Activated T-helper 17 cell treated with anti-CD3 and anti-CD28 coated beads, Interleukin-2, amount 50 U/mL, for 72 hours (primary cell): ENCODE measurements at regions not wholly inside any gene's neighbourhood (a gene's known extent, or its start where the extent isn't known, plus 50 kb on each side); places are given as distances from the start of the nearest gene placed in this dataset.

Experiments used
- ATAC-seq: fragments of 150-1000 bp; cut with Tn5 transposase; replicated peaks from 2 replicates; pipeline ENCODE4 v1.10.0; 2021; ENCODE audit warnings: mild to moderate bottlenecking, moderate library complexity
- H3K27ac Mint-ChIP-seq: one replicate; pipeline ENCODE4 v1.8.0; 2022; ENCODE audit warnings: mixed read lengths
- H3K27me3 Mint-ChIP-seq: one replicate; pipeline ENCODE4 v1.8.0; 2022; ENCODE audit warnings: mixed read lengths
- H3K36me3 Mint-ChIP-seq: one replicate; pipeline ENCODE4 v1.8.0; 2022; ENCODE audit warnings: low read depth, mild to moderate bottlenecking, mixed read lengths
- H3K4me1 Mint-ChIP-seq: one replicate; pipeline ENCODE4 v1.8.0; 2022; ENCODE audit warnings: mixed read lengths
- H3K4me3 Mint-ChIP-seq: one replicate; pipeline ENCODE4 v1.8.0; 2022; ENCODE audit warnings: mild to moderate bottlenecking, mixed read lengths
- H3K9me3 Mint-ChIP-seq: one replicate; pipeline ENCODE4 v1.8.0; 2022; ENCODE audit warnings: mixed read lengths

DNA sequence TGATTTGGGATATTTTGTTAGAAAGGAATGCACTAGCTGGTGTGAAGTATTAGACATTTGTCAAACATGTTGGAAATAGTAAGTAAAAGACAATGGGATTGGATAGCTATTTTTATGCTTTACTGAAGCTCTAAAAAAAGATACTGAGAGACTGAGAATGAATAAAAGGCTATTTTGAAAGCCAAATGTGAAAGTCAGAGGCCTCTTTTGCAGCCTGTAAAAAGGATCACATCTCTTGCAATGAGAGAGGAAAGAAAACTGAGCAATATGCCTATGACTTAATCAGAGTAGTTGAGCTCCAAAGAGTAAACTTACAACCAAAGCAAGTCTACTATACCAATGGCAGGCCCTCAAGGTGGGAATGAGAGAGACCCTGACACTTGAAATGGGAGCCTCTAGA, 212.6 kb upstream of the LCORL start:
- no peak overlapping the region for H3K27ac Mint-ChIP-seq
- no peak overlapping the region for H3K4me3 Mint-ChIP-seq
- peaks cover 13% of the 10 kb centered on the region for H3K27me3 Mint-ChIP-seq
- H3K36me3 Mint-ChIP-seq = no peaks in the 10 kb centered on the region
- no peak for ATAC-seq
- peaks cover 4% of the 10 kb centered on the region for H3K9me3 Mint-ChIP-seq
- H3K4me1 Mint-ChIP-seq = no peaks in the 10 kb centered on the region

DNA sequence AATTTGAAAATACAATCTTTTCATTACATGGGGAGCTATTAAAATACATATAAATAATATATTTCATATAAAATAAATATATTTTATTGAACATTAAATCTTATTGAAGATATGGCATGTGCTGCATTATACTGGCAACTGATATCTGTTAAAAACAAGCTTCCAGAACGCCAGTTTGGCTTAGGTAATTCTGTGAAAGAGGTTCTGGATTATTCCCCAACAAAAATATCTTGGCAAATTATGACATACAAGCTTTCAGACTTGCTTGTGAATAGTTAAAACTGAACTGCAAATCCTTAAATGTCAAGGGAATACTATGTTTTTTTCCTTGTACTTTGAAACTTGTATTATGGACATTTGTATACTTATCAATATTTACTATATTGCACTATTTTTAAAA, 210.2 kb upstream of the LCORL start:
- H3K4me1 Mint-ChIP-seq = no peaks in the 10 kb centered on the region
- H3K4me3 Mint-ChIP-seq = no peak overlapping the region
- no peak overlapping the region for H3K27ac Mint-ChIP-seq
- H3K36me3 Mint-ChIP-seq = no peaks in the 10 kb centered on the region
- peaks cover 12% of the 10 kb centered on the region for H3K9me3 Mint-ChIP-seq
- peaks cover 17% of the 10 kb centered on the region for H3K27me3 Mint-ChIP-seq
- ATAC-seq = no peak

DNA sequence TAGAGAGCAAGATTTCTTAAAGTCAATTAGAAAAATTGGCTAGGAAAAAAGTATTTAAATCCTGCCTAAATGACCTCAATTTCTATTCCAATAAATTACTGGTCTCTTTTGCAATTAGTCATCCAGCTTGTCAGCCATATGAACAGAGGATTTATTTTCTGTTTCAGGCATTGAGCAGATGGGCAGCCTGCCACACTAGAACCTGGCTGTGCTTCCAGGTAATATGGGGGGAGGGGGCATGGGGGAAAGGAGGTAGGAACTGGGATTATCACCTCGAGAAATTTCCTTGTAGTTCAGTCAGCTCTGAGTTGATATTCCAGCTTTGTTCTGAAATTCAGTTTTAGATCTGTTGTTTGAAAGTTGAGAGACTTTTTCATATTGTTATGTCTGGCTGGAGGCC, 206.3 kb upstream of the LCORL start:
- Mint-ChIP-seq H3K4me3 (no peak overlapping the region), H3K9me3 (peaks cover 20% of the 10 kb centered on the region), H3K4me1 (no peaks in the 10 kb centered on the region), H3K27ac (no peak overlapping the region), H3K36me3 (no peaks in the 10 kb centered on the region), H3K27me3 (peaks cover 17% of the 10 kb centered on the region)
- no peak for ATAC-seq

DNA sequence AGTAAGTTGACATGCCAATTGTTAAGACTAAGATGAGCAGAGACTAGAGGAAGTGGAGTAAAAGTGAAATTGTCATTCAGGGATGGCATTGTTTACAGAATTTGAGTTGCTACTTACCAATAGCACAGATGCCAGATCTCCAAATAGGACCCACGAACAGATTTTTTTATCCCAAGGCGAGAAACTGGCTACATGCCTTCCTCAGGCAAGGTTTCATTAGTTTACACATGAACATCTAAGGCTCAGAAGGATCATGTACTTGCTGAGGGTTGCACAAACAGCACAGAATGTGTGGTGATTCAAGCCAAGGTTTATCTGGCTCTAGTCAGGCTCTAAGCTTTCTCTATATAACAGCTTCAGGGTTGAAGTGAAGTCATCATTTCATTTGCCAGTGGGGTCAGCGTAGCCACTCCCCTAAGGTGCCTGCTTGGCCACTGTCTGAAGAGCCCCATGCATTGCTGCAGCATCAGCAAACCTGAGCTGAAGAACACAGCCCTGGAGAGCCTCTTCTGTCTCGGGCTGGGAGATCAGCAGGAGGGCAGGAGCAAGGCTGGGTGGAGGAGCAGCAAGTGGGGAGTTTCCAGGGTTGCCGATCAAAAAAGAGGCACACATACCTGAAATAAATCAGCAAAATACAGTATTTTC, 193.0 kb upstream of the LCORL start:
- H3K27ac Mint-ChIP-seq = no peak overlapping the region
- peaks cover 3% of the 10 kb centered on the region for H3K9me3 Mint-ChIP-seq
- H3K36me3 Mint-ChIP-seq = no peaks in the 10 kb centered on the region
- H3K4me1 Mint-ChIP-seq = no peaks in the 10 kb centered on the region
- ATAC-seq = no peak
- H3K4me3 Mint-ChIP-seq = no peak overlapping the region
- H3K27me3 Mint-ChIP-seq = peaks cover 13% of the 10 kb centered on the region

DNA sequence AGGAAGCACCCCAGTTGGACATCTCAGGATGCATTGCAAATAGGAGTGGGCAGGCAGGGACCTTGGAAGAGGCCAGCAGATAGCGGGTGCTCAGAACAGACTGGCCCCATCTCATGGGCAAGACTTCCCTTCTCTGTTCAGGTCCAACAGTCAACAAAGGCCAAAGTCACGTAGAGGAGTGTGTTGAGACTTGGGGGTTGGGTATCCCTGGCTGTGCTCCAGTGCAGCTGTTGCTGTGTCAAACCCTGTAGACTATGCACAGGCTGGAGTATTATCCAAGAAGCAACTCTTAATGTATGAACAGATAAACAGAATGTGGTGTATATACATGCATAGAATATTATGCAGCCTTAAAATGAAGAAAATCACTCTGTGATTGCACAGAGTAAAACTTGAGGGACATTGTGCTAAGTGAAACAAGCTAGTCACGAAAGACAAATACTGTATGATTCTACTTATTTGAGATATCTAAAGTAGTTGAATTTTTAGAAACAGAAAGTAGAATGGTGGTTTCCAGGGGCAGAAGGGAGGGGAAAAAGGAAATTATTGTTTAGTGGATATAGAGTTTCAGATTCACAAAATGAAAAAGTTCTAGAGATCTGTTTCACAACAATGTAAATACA, 192.1 kb upstream of the LCORL start:
- Mint-ChIP-seq H3K4me3 (no peak overlapping the region), H3K27me3 (peaks cover 13% of the 10 kb centered on the region), H3K9me3 (peaks cover 3% of the 10 kb centered on the region), H3K27ac (no peak overlapping the region), H3K36me3 (no peaks in the 10 kb centered on the region), H3K4me1 (no peaks in the 10 kb centered on the region)
- ATAC-seq = no peak

DNA sequence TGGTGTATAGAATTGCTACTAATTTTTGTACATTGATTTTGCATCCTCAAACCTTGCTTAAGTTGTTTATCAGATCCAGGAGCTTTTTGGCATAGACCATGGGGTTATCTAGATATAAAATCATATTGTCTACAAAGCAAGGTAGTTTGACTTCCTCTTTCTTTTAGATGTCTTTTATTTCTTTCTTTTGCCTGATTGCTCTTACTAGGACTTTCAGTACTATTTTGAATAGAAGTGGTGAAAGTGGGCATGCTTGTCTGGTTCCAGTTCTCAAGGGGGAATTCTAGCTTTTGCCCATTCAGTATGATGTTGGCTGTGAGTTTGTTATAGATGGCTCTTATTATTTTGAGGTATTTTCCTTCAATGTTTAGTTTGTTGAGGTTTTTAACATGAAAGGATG, 187.9 kb upstream of the LCORL start:
- no peak for ATAC-seq
- no peak overlapping the region for H3K27ac Mint-ChIP-seq
- peaks cover 3% of the 10 kb centered on the region for H3K9me3 Mint-ChIP-seq
- peaks cover 13% of the 10 kb centered on the region for H3K27me3 Mint-ChIP-seq
- no peak overlapping the region for H3K4me3 Mint-ChIP-seq
- no peaks in the 10 kb centered on the region for H3K36me3 Mint-ChIP-seq
- no peaks in the 10 kb centered on the region for H3K4me1 Mint-ChIP-seq

DNA sequence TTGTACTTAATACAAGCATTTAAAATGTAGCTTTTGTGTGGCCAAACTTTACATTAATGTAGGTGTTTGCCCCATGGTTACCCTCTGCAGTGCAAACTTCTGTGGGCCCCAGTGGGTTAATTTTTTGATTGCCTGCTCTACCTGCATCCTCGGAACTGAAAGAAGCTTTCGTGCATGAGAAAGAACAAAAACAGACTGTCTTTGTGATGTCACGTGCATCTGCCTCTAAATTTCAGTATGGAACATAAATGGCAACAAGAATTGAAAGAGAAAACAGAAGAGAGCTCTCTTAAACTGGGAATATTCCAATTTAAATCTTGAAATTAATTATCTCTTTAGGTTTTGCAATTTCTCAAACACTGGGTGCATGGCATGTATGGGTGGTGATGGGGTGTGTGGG, 182.4 kb upstream of the LCORL start:
- Mint-ChIP-seq H3K36me3 (no peaks in the 10 kb centered on the region), H3K4me3 (no peak overlapping the region), H3K4me1 (no peaks in the 10 kb centered on the region), H3K9me3 (no peaks in the 10 kb centered on the region), H3K27ac (no peak overlapping the region), H3K27me3 (peaks cover 19% of the 10 kb centered on the region)
- ATAC-seq = no peak

DNA sequence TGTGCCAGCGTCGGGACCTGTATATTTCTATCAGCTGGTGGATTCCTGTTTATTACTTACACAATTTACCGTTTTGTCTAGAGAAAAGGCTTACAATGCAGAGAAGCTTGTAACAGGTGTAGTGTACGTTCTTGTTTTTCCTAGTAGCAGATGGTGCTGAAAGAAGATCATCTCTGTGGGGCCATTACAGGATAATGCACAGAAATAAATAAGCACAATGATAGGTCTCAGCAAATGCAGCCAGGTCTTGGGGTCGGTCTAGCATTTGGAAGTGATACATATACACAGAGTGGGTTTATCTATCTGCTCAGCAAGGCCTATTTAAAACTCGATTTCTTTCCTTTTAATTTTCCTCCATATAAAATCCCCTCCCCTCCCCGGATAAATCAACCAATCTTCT, 180.9 kb upstream of the LCORL start:
- H3K9me3 Mint-ChIP-seq = no peaks in the 10 kb centered on the region
- H3K27ac Mint-ChIP-seq = no peak overlapping the region
- no peaks in the 10 kb centered on the region for H3K36me3 Mint-ChIP-seq
- ATAC-seq = no peak
- H3K27me3 Mint-ChIP-seq = peaks cover 21% of the 10 kb centered on the region
- H3K4me1 Mint-ChIP-seq = no peaks in the 10 kb centered on the region
- H3K4me3 Mint-ChIP-seq = no peak overlapping the region

DNA sequence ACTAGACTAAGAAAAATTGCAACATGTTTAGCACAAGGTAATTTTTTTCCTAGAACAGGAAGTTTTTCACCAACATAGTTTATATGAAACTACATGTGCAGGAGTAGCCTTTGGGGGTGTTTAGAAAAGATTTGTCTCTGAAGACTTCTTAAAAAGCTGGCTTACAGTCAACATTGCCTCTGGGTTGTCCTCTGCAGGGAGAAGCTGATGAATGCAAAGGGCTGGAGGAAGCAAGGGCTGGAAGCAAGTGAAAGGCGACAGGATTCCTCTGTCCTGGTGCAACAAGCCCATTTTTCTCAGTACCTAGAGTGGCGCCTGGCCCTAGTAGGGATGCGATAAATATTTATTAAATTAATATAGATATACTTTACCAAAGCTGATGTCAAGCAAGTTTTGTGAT, 180.3 kb upstream of the LCORL start:
- H3K27ac Mint-ChIP-seq = no peak overlapping the region
- H3K4me1 Mint-ChIP-seq = no peaks in the 10 kb centered on the region
- no peak overlapping the region for H3K4me3 Mint-ChIP-seq
- ATAC-seq = no peak
- no peaks in the 10 kb centered on the region for H3K9me3 Mint-ChIP-seq
- H3K27me3 Mint-ChIP-seq = peaks cover 22% of the 10 kb centered on the region
- no peaks in the 10 kb centered on the region for H3K36me3 Mint-ChIP-seq

DNA sequence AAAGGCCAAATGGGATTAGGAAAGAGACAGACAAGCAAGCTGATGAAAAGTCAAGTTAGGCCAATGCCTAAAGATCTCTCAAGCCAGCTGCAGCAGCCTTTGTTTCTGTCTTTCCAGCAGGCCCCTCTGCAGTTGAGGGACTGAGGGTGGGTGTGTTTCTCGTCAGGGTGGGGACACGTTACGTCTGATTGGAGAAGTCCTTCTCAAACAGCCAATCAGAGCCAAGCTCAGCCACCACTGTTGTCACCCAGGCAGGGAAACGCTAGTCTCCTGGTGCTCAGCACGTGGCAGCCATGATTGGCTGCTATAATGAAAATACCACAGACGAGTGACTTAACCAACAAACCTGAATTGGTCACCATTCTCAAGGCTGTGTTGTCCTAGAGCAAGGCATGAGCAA, 177.1 kb upstream of the LCORL start:
- ATAC-seq = no peak
- Mint-ChIP-seq H3K27ac (no peak overlapping the region), H3K4me3 (no peak overlapping the region), H3K36me3 (no peaks in the 10 kb centered on the region), H3K9me3 (no peaks in the 10 kb centered on the region), H3K27me3 (peaks cover 22% of the 10 kb centered on the region), H3K4me1 (no peaks in the 10 kb centered on the region)

DNA sequence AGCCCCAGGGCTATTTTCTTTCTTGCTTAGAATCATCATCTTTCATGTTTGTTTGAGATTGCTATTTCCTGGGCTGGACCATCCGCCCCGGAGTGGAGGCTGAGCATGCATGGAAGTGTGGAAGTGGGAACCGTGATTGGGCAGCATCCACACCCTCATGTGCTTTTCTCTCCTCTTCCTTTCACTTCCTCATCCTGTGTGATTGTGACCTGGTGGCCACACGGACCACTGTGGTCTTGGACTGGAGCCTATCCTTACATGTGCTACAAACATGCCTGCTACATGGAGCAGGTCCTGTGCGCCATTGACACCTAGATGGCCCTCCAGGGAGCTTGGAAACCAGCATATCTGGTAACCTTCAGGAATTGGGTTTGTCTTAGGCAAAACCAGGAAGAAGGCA, 175.9 kb upstream of the LCORL start:
- Mint-ChIP-seq H3K27me3 (peaks cover 24% of the 10 kb centered on the region), H3K9me3 (no peaks in the 10 kb centered on the region), H3K27ac (no peak overlapping the region), H3K36me3 (no peaks in the 10 kb centered on the region), H3K4me3 (no peak overlapping the region), H3K4me1 (no peaks in the 10 kb centered on the region)
- ATAC-seq = no peak

DNA sequence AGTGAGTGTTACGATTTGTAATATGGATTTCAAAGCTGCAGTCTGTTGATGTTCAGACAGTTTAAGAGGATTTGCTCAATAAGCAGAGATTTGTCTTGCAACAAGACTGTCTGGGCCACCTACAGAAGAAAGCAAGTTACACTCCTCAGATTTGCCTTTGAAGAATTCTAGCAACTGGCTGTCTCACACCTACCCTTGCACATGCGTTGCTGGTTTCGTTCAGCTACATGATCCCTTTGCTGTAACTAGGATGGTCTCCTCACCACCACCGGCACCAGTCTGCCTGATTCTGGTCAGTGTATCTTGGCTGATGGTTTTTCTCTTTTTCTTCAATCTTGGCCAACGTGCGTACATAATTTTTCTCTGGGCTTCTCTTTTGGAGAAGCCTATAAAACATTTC, 172.7 kb upstream of the LCORL start:
- no peaks in the 10 kb centered on the region for H3K36me3 Mint-ChIP-seq
- no peaks in the 10 kb centered on the region for H3K9me3 Mint-ChIP-seq
- no peak overlapping the region for H3K4me3 Mint-ChIP-seq
- H3K27me3 Mint-ChIP-seq = peaks cover 12% of the 10 kb centered on the region
- no peak for ATAC-seq
- no peak overlapping the region for H3K27ac Mint-ChIP-seq
- H3K4me1 Mint-ChIP-seq = no peaks in the 10 kb centered on the region

DNA sequence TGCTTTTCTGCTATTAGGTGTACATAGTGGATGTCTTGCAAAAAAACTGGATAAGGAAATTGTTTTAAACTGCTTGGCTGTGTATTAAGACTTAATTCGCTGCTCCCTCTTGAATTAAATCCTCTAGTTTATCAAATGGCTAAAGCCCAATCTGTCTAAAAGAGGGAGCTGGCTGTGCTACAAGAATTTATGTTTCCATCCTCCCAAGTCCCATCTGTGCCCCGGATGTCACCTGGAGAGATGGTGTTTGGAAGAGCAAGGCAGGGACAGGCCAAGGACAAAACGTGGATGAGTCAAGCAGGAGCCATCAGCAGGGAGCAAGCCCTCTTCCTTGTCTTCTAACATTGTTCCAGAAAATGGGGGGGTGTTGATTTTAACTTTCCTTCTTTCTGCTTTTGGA, 171.3 kb upstream of the LCORL start:
- H3K27ac Mint-ChIP-seq = no peak overlapping the region
- H3K4me1 Mint-ChIP-seq = no peaks in the 10 kb centered on the region
- ATAC-seq = no peak
- no peaks in the 10 kb centered on the region for H3K36me3 Mint-ChIP-seq
- H3K27me3 Mint-ChIP-seq = peaks cover 12% of the 10 kb centered on the region
- no peaks in the 10 kb centered on the region for H3K9me3 Mint-ChIP-seq
- no peak overlapping the region for H3K4me3 Mint-ChIP-seq

DNA sequence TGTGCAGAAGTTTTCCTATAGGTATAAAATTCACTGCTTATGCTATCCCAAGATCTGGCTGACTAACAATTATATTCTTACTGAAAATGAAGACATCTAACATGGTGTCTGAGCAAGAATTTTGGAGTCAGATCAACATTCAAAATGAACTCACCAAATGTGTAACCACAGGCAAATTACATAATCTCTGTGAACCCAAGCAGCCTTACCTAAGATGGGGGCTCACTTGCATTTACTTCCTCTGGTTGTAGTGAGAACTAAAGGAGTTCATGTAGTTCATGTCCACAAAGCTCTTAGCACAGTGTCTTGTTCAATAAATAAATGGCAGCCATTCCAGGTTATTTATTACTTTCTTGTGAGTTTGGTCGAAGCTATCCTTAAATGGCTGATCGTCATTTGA, 163.9 kb upstream of the LCORL start:
- no peak for ATAC-seq
- Mint-ChIP-seq H3K4me1 (no peaks in the 10 kb centered on the region), H3K9me3 (no peaks in the 10 kb centered on the region), H3K27ac (no peak overlapping the region), H3K36me3 (no peaks in the 10 kb centered on the region), H3K27me3 (peaks cover 4% of the 10 kb centered on the region), H3K4me3 (no peak overlapping the region)

DNA sequence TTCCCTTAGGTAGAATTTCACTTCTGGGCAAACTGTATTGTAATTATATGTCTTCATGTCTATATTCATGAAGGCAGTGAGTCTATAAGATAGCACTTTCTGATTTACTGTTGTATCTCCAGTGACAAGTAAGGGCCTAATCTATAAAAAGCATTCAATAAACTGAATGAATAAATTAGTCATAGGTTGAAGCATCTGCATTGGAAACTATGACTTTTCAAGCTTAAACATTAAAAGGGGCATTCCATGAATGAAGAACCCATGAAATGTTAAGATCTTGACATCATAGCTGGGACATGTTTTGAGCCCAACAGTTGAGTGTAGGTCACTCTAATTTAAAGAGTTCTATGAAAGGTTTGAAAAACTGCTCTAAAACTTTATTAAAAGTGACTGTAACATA, 159.3 kb upstream of the LCORL start:
- no peak for ATAC-seq
- H3K27me3 Mint-ChIP-seq = peaks cover 13% of the 10 kb centered on the region
- no peaks in the 10 kb centered on the region for H3K9me3 Mint-ChIP-seq
- H3K36me3 Mint-ChIP-seq = no peaks in the 10 kb centered on the region
- H3K27ac Mint-ChIP-seq = no peak overlapping the region
- H3K4me3 Mint-ChIP-seq = no peak overlapping the region
- no peaks in the 10 kb centered on the region for H3K4me1 Mint-ChIP-seq

DNA sequence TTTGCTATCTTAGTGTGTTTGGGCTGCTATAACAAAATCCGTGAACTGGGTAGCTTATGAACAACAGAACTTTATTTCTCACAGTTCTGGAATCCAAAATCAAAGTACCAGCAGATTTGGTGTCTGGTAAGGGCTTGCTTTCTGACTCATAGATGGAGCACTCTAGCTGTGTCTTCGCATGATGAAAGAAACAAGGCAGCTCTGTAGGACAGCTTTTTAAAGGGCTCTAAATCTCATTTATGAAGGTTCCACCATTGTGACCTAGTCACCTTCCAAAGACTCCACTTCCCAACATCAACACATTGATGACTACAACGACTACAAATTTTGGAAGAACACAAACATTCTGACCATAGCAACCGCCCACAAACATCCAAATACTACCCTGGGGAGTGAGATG, 158.6 kb upstream of the LCORL start:
- Mint-ChIP-seq H3K36me3 (no peaks in the 10 kb centered on the region), H3K27ac (no peak overlapping the region), H3K9me3 (no peaks in the 10 kb centered on the region), H3K4me3 (no peak overlapping the region), H3K4me1 (no peaks in the 10 kb centered on the region), H3K27me3 (peaks cover 13% of the 10 kb centered on the region)
- no peak for ATAC-seq
